ENCODE measurements at regions not wholly inside any gene's neighbourhood (a gene's known extent, or its start where the extent isn't known, plus 50 kb on each side); places are given as distances from the start of the nearest gene placed in this dataset.

DNA sequence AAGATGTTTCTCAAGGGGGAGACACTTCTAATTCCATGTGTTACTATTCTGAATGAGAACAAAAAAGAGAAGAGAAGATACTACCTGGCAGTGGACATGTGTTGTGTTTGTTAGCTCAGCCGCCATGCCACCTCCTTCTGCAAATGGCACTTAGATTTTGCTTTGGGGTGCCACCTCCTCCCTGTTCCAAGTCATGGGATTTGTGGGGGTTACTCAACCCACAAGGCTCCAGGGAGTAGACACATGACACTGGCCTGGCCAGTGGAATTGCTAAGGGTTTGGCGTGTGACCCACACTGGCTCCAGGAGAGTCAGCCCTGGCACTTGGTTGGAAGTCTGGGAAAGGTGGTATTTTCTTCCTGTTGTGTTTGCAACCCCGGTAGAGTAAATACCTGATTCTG is 129.1 kb downstream of the ZNF621 start:
- no peak overlapping the region for H3K4me3 ChIP-seq (replicated peaks; ENCODE audit: low read depth, low read length)
- TF ChIP-seq, protein P1, sequence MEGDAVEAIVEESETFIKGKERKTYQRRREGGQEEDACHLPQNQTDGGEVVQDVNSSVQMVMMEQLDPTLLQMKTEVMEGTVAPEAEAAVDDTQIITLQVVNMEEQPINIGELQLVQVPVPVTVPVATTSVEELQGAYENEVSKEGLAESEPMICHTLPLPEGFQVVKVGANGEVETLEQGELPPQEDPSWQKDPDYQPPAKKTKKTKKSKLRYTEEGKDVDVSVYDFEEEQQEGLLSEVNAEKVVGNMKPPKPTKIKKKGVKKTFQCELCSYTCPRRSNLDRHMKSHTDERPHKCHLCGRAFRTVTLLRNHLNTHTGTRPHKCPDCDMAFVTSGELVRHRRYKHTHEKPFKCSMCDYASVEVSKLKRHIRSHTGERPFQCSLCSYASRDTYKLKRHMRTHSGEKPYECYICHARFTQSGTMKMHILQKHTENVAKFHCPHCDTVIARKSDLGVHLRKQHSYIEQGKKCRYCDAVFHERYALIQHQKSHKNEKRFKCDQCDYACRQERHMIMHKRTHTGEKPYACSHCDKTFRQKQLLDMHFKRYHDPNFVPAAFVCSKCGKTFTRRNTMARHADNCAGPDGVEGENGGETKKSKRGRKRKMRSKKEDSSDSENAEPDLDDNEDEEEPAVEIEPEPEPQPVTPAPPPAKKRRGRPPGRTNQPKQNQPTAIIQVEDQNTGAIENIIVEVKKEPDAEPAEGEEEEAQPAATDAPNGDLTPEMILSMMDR (IDR thresholded peaks at IDR 0.05; ENCODE audit: low read depth, low read length, missing control alignments), result no peak
- DNase-seq (ENCODE audit: extremely low read depth, low read depth), result no peak

GRCh38 chr3:40655551-40655950 is 130.8 kb downstream of the ZNF621 start:
- DNase-seq (ENCODE audit: extremely low read depth, low read depth), result no peak
- no peak overlapping the region for H3K4me3 ChIP-seq (replicated peaks; ENCODE audit: low read depth, low read length)
- TF ChIP-seq, protein P1 (IDR thresholded peaks at IDR 0.05; ENCODE audit: low read depth, low read length, missing control alignments), result no peak

DNA sequence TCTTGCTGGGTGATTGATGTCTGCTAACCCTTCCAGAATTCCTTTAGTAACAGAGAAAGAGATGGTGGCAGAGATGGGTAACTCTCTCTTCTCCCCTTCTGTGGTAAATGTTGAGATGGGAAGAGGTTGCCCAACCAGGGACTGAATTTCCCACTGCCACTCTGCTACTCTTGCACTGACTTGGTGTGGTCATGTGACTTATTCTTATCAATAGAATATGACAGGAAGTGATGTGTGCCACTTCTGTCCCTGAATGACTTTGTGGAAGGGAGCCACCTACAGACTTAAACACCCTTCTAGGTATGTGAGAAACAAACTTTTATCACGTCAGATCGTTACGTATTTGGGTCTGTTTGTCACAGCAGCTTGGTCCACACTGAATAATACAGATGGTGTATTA is 132.9 kb downstream of the ZNF621 start:
- no peak overlapping the region for H3K4me3 ChIP-seq (replicated peaks; ENCODE audit: low read depth, low read length)
- TF ChIP-seq, protein P1 (IDR thresholded peaks at IDR 0.05; ENCODE audit: low read depth, low read length, missing control alignments), result no peak
- no peak for DNase-seq (ENCODE audit: extremely low read depth, low read depth)

DNA sequence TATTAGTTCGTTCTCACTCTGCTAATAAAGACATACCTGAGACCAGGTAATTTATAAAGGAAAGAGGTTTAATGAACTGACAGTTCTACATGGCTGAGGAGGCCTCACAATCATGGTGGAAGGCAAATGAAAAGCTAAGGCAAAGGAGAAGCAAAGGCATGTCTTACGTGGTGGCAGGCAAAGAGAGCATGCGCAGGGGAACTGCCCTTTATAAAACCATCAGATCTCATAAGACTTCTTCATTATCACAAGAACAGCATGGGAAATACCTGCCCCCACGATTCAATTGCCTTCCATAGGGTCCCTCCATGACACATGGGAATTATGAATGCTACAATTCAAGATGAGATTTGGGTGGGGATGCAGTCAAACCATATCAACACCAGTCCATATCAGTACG is 133.5 kb downstream of the ZNF621 start:
- no peak for DNase-seq (ENCODE audit: extremely low read depth, low read depth)
- H3K4me3 ChIP-seq (replicated peaks; ENCODE audit: low read depth, low read length), result no peak overlapping the region
- TF ChIP-seq, protein P1 (IDR thresholded peaks at IDR 0.05; ENCODE audit: low read depth, low read length, missing control alignments), result no peak

DNA sequence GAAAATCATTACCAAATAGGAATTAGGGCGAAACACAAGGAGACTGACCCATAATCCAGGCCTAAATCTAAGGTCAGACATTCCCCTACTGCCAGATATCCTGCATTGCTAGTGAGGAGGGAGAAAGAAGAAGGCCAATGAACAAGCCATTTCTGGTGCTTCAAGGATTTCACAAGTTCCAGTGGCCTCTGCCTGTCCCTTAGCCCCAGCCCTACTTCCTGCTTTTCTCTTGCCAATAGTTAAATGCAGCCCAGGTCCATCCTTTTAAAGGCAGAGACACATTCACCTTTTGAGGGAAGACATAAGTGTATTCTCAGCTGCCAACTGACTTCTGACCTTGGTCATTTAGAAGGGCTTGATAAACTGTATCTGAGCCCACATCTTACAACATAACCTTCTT is 135.8 kb downstream of the ZNF621 start:
- DNase-seq (ENCODE audit: extremely low read depth, low read depth), result no peak
- TF ChIP-seq, protein P1 (IDR thresholded peaks at IDR 0.05; ENCODE audit: low read depth, low read length, missing control alignments), result no peak
- H3K4me3 ChIP-seq (replicated peaks; ENCODE audit: low read depth, low read length), result no peak overlapping the region

DNA sequence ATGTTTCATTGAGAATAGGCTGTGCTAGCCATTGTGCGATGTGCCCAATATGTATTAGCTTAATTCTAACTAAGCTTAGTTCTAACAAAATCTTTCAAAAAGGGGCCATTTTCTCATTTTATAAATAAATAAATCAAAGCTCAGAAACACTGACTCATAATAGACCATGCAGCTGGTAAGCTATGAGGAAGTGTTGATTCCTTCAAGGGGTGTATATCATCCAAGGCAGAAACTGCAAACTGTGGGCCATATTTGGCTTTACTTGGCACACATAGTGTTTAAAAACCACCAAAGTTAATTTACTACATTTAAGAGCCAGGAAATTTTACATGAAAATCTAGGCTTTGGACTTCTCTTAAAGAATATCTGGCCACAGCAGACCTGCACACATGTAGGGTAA is 136.5 kb downstream of the ZNF621 start:
- H3K4me3 ChIP-seq (replicated peaks; ENCODE audit: low read depth, low read length), result no peak overlapping the region
- TF ChIP-seq, protein P1 (IDR thresholded peaks at IDR 0.05; ENCODE audit: low read depth, low read length, missing control alignments), result no peak
- DNase-seq (ENCODE audit: extremely low read depth, low read depth), result no peak

GRCh38 chr3:40663280-40663679 is 138.5 kb downstream of the ZNF621 start:
- TF ChIP-seq, protein P1 (IDR thresholded peaks at IDR 0.05; ENCODE audit: low read depth, low read length, missing control alignments), result no peak
- H3K4me3 ChIP-seq (replicated peaks; ENCODE audit: low read depth, low read length), result no peak overlapping the region

More at GRCh38 chr3:40663280-40663679, 138.5 kb downstream of the ZNF621 start:
- no peak for DNase-seq (ENCODE audit: extremely low read depth, low read depth)

All from HFF-Myc (cell line).